Natural killer cell (primary cell): ENCODE measurements at regions not wholly inside any gene's neighbourhood (a gene's known extent, or its start where the extent isn't known, plus 50 kb on each side); places are given as distances from the start of the nearest gene placed in this dataset.

ENCODE experiments used
- ATAC-seq, 3 donors: fragments of 150-1000 bp in 2 of 3; fragments of 200-7000 bp in 1 of 3; cut with Tn5 transposase; 1 replicate in 1 of 3; 2 replicates in 2 of 3; pipeline ENCODE4 v1.10.0; 2021; ENCODE audit warnings: mild to moderate bottlenecking in 2 of 3, moderate library complexity in 2 of 3
- DNase-seq, 2 donors: peaks; one replicate each; pipeline versions ENCODE4 v3.0.0 to v3.0.0-alpha.2; 2013 to 2021; ENCODE audit warnings: mixed read lengths in 1 of 2
- H3K27ac ChIP-seq: one replicate; pipeline ENCODE4 v1.5.1; 2013; ENCODE audit warnings: mild to moderate bottlenecking, low read length
- H3K27me3 ChIP-seq: one replicate; pipeline ENCODE4 v1.6.1; 2013; ENCODE audit warnings: low read length; ENCODE audit not compliant: control insufficient read depth, insufficient read depth
- H3K36me3 ChIP-seq: one replicate; pipeline ENCODE4 v1.6.1; 2013; ENCODE audit warnings: low read length; ENCODE audit not compliant: control insufficient read depth, insufficient read depth
- H3K4me1 ChIP-seq: one replicate; pipeline ENCODE4 v1.6.1; 2013; ENCODE audit warnings: low read length; ENCODE audit not compliant: control insufficient read depth, insufficient read depth
- H3K4me3 ChIP-seq: one replicate; pipeline ENCODE4 v1.5.1; 2013; ENCODE audit warnings: low read length
- H3K9me3 ChIP-seq: one replicate; pipeline ENCODE4 v1.6.1; 2013; ENCODE audit warnings: low read length; ENCODE audit not compliant: control insufficient read depth, insufficient read depth
- H3K27ac Mint-ChIP-seq, 2 donors: one replicate each; pipeline ENCODE4 v1.8.0; 2022; ENCODE audit warnings: mild to moderate bottlenecking in 2 of 2, mixed read lengths in 2 of 2, moderate library complexity in 1 of 2
- H3K27me3 Mint-ChIP-seq, 2 donors: one replicate each; pipeline ENCODE4 v1.8.0; 2022; ENCODE audit warnings: low read depth in 2 of 2, mixed read lengths in 2 of 2
- H3K36me3 Mint-ChIP-seq: one replicate; pipeline ENCODE4 v1.8.0; 2022; ENCODE audit warnings: mixed read lengths
- H3K4me1 Mint-ChIP-seq, 2 donors: one replicate each; pipeline ENCODE4 v1.8.0; 2022; ENCODE audit warnings: mixed read lengths in 2 of 2
- H3K4me3 Mint-ChIP-seq: one replicate; pipeline ENCODE4 v1.8.0; 2022; ENCODE audit warnings: mild to moderate bottlenecking, moderate library complexity, mixed read lengths
- H3K9me3 Mint-ChIP-seq, 2 donors: one replicate each; pipeline ENCODE4 v1.8.0; 2022; ENCODE audit warnings: mixed read lengths in 2 of 2
- CTCF ChIP-seq: fragments of 200-600 bp; IDR thresholded peaks from one replicate; pipeline ENCODE4 v1.8.0; 2022; ENCODE audit warnings: antibody characterized with exemption
- WGBS: methylation state at CpG from one replicate; pipeline ENCODE4 v1.1.7; 2013; ENCODE audit warnings: missing lambda C conversion rate; ENCODE audit not compliant: insufficient coverage; 5-methylcytosine and 5-hydroxymethylcytosine counted together
- intact Hi-C: fragments of 100-400 bp; cut with micrococcal nuclease; formaldehyde crosslinking; loops from one replicate; pipeline ENCODE4 v1.14.2; 2022

GRCh38 chr4:113820108-113820507 is 58.6 kb upstream of the CAMK2D start:
- no peak overlapping the region for H3K4me3 ChIP-seq
- Mint-ChIP-seq H3K27ac (no peak overlapping the region), H3K4me1 (peaks cover 1 to 2% of the 10 kb centered on the region in 2 donors), H3K27me3 (peaks cover 4 to 14% of the 10 kb centered on the region in 2 donors), H3K4me3 (no peak overlapping the region), H3K9me3 (no peaks in the 10 kb centered on the region), H3K36me3 (no peaks in the 10 kb centered on the region)
- intact Hi-C loops = no loop called here
- no peak for ATAC-seq
- no peaks in the 10 kb centered on the region for H3K4me1 ChIP-seq
- no peaks in the 10 kb centered on the region for H3K9me3 ChIP-seq
- no peaks in the 10 kb centered on the region for H3K36me3 ChIP-seq
- no peak overlapping the region for H3K27ac ChIP-seq
- no peak for DNase-seq
- WGBS = 77% methylated on average over 2 of the region's 3 CpGs
- no peaks in the 10 kb centered on the region for H3K27me3 ChIP-seq
- TF ChIP-seq CTCF = no peak

- no peak overlapping the region for H3K27ac Mint-ChIP-seq
- H3K27me3 ChIP-seq = no peaks in the 10 kb centered on the region
- ATAC-seq (no peak), DNase-seq (no peak)
- no peaks in the 10 kb centered on the region for H3K36me3 Mint-ChIP-seq
- 100% methylated on average over 2 of the region's 2 CpGs for WGBS
- no peaks in the 10 kb centered on the region for H3K36me3 ChIP-seq
- intact Hi-C loops = no loop called here
- no peaks in the 10 kb centered on the region for H3K9me3 ChIP-seq
- H3K4me3 Mint-ChIP-seq = no peak overlapping the region
- H3K4me1 Mint-ChIP-seq = no peaks in the 10 kb centered on the region
- H3K9me3 Mint-ChIP-seq = no peaks in the 10 kb centered on the region
- no peak overlapping the region for H3K4me3 ChIP-seq
- TF ChIP-seq CTCF = no peak
- no peak overlapping the region for H3K27ac ChIP-seq
- peaks cover 7 to 9% of the 10 kb centered on the region in 2 donors for H3K27me3 Mint-ChIP-seq
- no peaks in the 10 kb centered on the region for H3K4me1 ChIP-seq
Measured at GRCh38 chr4:113815826-113816225, 54.3 kb upstream of the CAMK2D start.

GRCh38 chr4:113811359-113811758 is 49.8 kb upstream of the CAMK2D start:
- TF ChIP-seq CTCF = no peak
- Histone ChIP-seq H3K27me3 (no peaks in the 10 kb centered on the region), H3K27ac (no peak overlapping the region), H3K4me3 (no peak overlapping the region), H3K4me1 (no peaks in the 10 kb centered on the region), H3K9me3 (no peaks in the 10 kb centered on the region), H3K36me3 (no peaks in the 10 kb centered on the region)
- DNase-seq = no peak
- intact Hi-C loops = no loop called here
- no peaks in the 10 kb centered on the region for H3K4me1 Mint-ChIP-seq
- no peak overlapping the region for H3K4me3 Mint-ChIP-seq
- peaks cover 2 to 7% of the 10 kb centered on the region in 2 donors for H3K27me3 Mint-ChIP-seq
- no peak overlapping the region for H3K27ac Mint-ChIP-seq
- H3K36me3 Mint-ChIP-seq = no peaks in the 10 kb centered on the region
- no peaks in the 10 kb centered on the region for H3K9me3 Mint-ChIP-seq
- no peak for ATAC-seq
